ENCODE measurements at regions not wholly inside any gene's neighbourhood (a gene's known extent, or its start where the extent isn't known, plus 50 kb on each side); places are given as distances from the start of the nearest gene placed in this dataset.

- H3K9me3 Mint-ChIP-seq: peaks cover 12% of the 10 kb centered on the region
- no peaks in the 10 kb centered on the region for H3K27me3 Mint-ChIP-seq
- no peak overlapping the region for H3K4me3 Mint-ChIP-seq
- H3K27ac Mint-ChIP-seq (ENCODE audit: low read depth): no peak overlapping the region
- no peaks in the 10 kb centered on the region for H3K4me1 Mint-ChIP-seq
- no peaks in the 10 kb centered on the region for H3K36me3 Mint-ChIP-seq (ENCODE audit: insufficient read depth)
- DNase-seq (ENCODE audit: low spot score in 2 of 2): no peak
- ATAC-seq (replicated peaks; ENCODE audit: extremely low read depth, poor library complexity, severe bottlenecking): no peak
These were observed 1034.5 kb upstream of the EEF2KMT start for GRCh38 chr16:6132121-6132520.

- Mint-ChIP-seq H3K27ac (ENCODE audit: low read depth) (no peak overlapping the region), H3K36me3 (ENCODE audit: insufficient read depth) (no peaks in the 10 kb centered on the region), H3K4me3 (no peak overlapping the region), H3K27me3 (no peaks in the 10 kb centered on the region), H3K9me3 (peaks cover 17% of the 10 kb centered on the region), H3K4me1 (no peaks in the 10 kb centered on the region)
- ATAC-seq (replicated peaks; ENCODE audit: extremely low read depth, poor library complexity, severe bottlenecking): no peak
- DNase-seq (ENCODE audit: low spot score in 2 of 2): no peak
These were observed 1034.0 kb upstream of the EEF2KMT start for GRCh38 chr16:6131526-6132050.

GRCh38 chr16:6125483-6126259, 1028.1 kb upstream of the EEF2KMT start:
- Mint-ChIP-seq H3K27ac (ENCODE audit: low read depth) (no peak overlapping the region), H3K4me3 (no peak overlapping the region), H3K36me3 (ENCODE audit: insufficient read depth) (peaks cover 2% of the 10 kb centered on the region), H3K9me3 (peaks cover 16% of the 10 kb centered on the region), H3K4me1 (no peaks in the 10 kb centered on the region), H3K27me3 (no peaks in the 10 kb centered on the region)
- ATAC-seq (replicated peaks; ENCODE audit: extremely low read depth, poor library complexity, severe bottlenecking): no peak
- no peak for DNase-seq (ENCODE audit: low spot score in 2 of 2)

GRCh38 chr16:6124136-6124535, 1026.5 kb upstream of the EEF2KMT start:
- no peak overlapping the region for H3K27ac Mint-ChIP-seq (ENCODE audit: low read depth)
- peaks cover 7% of the 10 kb centered on the region for H3K9me3 Mint-ChIP-seq
- DNase-seq (ENCODE audit: low spot score in 2 of 2) (no peak), ATAC-seq (replicated peaks; ENCODE audit: extremely low read depth, poor library complexity, severe bottlenecking) (no peak)
- no peaks in the 10 kb centered on the region for H3K4me1 Mint-ChIP-seq
- no peaks in the 10 kb centered on the region for H3K27me3 Mint-ChIP-seq
- H3K36me3 Mint-ChIP-seq (ENCODE audit: insufficient read depth): peaks cover 2% of the 10 kb centered on the region
- no peak overlapping the region for H3K4me3 Mint-ChIP-seq

- ATAC-seq (replicated peaks; ENCODE audit: extremely low read depth, poor library complexity, severe bottlenecking) (no peak), DNase-seq (ENCODE audit: low spot score in 2 of 2) (no peak)
- H3K27me3 Mint-ChIP-seq: no peaks in the 10 kb centered on the region
- peaks cover 2% of the 10 kb centered on the region for H3K36me3 Mint-ChIP-seq (ENCODE audit: insufficient read depth)
- H3K27ac Mint-ChIP-seq (ENCODE audit: low read depth): no peak overlapping the region
- no peak overlapping the region for H3K4me3 Mint-ChIP-seq
- no peaks in the 10 kb centered on the region for H3K4me1 Mint-ChIP-seq
- peaks cover 11% of the 10 kb centered on the region for H3K9me3 Mint-ChIP-seq
These were observed 1024.8 kb upstream of the EEF2KMT start for GRCh38 chr16:6122401-6122800.

DNA sequence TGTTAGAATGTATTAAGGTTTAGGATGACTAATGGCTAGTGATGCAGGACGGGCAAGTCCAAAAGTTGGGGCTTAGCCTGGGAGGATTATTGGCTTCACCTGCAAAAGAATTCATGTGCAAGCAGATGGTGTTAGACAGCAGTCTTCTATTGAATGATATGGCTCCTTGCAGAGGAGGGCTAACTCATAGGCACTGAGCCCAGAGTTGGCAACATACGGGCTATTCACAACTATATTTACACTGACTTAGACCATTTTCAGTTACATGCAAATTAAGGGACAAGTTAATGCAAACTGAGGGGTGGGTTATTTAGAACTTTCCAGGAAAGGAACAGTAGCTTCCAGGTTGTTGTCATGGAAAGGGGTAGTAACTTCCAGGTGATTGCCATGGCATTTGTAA, 1017.1 kb upstream of the EEF2KMT start:
- Mint-ChIP-seq H3K27ac (ENCODE audit: low read depth) (no peak overlapping the region), H3K4me1 (no peaks in the 10 kb centered on the region), H3K36me3 (ENCODE audit: insufficient read depth) (no peaks in the 10 kb centered on the region), H3K9me3 (peaks cover 15% of the 10 kb centered on the region), H3K4me3 (no peak overlapping the region), H3K27me3 (no peaks in the 10 kb centered on the region)
- ATAC-seq (replicated peaks; ENCODE audit: extremely low read depth, poor library complexity, severe bottlenecking) (no peak), DNase-seq (ENCODE audit: low spot score in 2 of 2) (no peak)

- H3K4me1 Mint-ChIP-seq: no peaks in the 10 kb centered on the region
- no peak overlapping the region for H3K27ac Mint-ChIP-seq (ENCODE audit: low read depth)
- DNase-seq (ENCODE audit: low spot score in 2 of 2) (no peak), ATAC-seq (replicated peaks; ENCODE audit: extremely low read depth, poor library complexity, severe bottlenecking) (no peak)
- no peaks in the 10 kb centered on the region for H3K27me3 Mint-ChIP-seq
- no peaks in the 10 kb centered on the region for H3K36me3 Mint-ChIP-seq (ENCODE audit: insufficient read depth)
- no peak overlapping the region for H3K4me3 Mint-ChIP-seq
- peaks cover 15% of the 10 kb centered on the region for H3K9me3 Mint-ChIP-seq
These were observed 1016.2 kb upstream of the EEF2KMT start for GRCh38 chr16:6113749-6114148.

- DNase-seq (ENCODE audit: low spot score in 2 of 2): no peak
- Mint-ChIP-seq H3K27ac (ENCODE audit: low read depth) (no peak overlapping the region), H3K36me3 (ENCODE audit: insufficient read depth) (no peaks in the 10 kb centered on the region), H3K4me3 (no peak overlapping the region), H3K4me1 (no peaks in the 10 kb centered on the region), H3K27me3 (no peaks in the 10 kb centered on the region), H3K9me3 (peaks cover 19% of the 10 kb centered on the region)
- ATAC-seq (replicated peaks; ENCODE audit: extremely low read depth, poor library complexity, severe bottlenecking): no peak
These were observed 1015.1 kb upstream of the EEF2KMT start for GRCh38 chr16:6112700-6113099.

DNA sequence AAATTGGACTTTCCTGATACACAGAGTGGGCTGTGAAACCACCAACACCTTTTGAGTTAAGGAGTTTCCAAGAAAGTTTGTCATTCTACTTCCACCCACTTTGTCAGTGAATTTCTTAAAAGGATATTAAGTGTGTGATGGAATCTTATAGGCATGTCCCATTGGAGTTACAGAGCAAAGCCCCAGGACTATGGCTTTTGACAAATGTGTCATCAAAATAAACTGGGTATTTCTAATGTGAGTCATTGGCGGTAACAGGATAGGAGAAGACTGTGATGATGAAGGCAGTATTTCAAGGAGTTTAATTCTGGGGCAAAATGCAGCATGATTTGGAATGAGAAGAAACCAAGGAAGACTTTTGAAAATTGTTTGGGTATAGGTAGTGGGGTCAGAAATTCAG, 1013.8 kb upstream of the EEF2KMT start:
- no peaks in the 10 kb centered on the region for H3K27me3 Mint-ChIP-seq
- no peaks in the 10 kb centered on the region for H3K36me3 Mint-ChIP-seq (ENCODE audit: insufficient read depth)
- ATAC-seq (replicated peaks; ENCODE audit: extremely low read depth, poor library complexity, severe bottlenecking): no peak
- no peaks in the 10 kb centered on the region for H3K4me1 Mint-ChIP-seq
- no peak overlapping the region for H3K4me3 Mint-ChIP-seq
- H3K9me3 Mint-ChIP-seq: peaks cover 19% of the 10 kb centered on the region
- no peak overlapping the region for H3K27ac Mint-ChIP-seq (ENCODE audit: low read depth)
- DNase-seq (ENCODE audit: low spot score in 2 of 2): no peak

DNA sequence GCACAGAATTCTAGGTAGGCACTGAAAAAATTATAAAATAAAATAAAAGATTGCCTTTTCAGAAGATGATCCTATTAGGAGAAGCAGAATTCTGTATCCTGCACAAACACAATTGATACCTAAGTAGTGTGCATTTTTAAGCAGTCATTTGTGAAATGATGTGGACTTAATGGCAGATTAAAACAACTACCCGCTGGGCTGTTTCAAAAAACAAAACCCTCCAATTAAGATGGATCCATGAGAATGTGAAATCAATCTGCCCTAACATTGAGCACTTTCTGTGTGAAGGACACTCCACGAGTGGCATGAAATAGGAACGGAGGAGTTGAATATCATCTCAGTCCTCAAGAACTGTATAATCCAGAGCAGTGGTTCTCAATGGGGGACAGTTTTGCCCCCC, 1012.8 kb upstream of the EEF2KMT start:
- Mint-ChIP-seq H3K4me3 (no peak overlapping the region), H3K27me3 (no peaks in the 10 kb centered on the region), H3K27ac (ENCODE audit: low read depth) (no peak overlapping the region), H3K36me3 (ENCODE audit: insufficient read depth) (no peaks in the 10 kb centered on the region), H3K9me3 (peaks cover 19% of the 10 kb centered on the region), H3K4me1 (no peaks in the 10 kb centered on the region)
- ATAC-seq (replicated peaks; ENCODE audit: extremely low read depth, poor library complexity, severe bottlenecking) (no peak), DNase-seq (ENCODE audit: low spot score in 2 of 2) (no peak)

GRCh38 chr16:6106061-6106460, 1008.5 kb upstream of the EEF2KMT start:
- H3K4me3 Mint-ChIP-seq: no peak overlapping the region
- no peaks in the 10 kb centered on the region for H3K27me3 Mint-ChIP-seq
- H3K36me3 Mint-ChIP-seq (ENCODE audit: insufficient read depth): no peaks in the 10 kb centered on the region
- ATAC-seq (replicated peaks; ENCODE audit: extremely low read depth, poor library complexity, severe bottlenecking): no peak
- no peak for DNase-seq (ENCODE audit: low spot score in 2 of 2)
- peaks cover 30% of the 10 kb centered on the region for H3K9me3 Mint-ChIP-seq
- H3K4me1 Mint-ChIP-seq: no peaks in the 10 kb centered on the region
- H3K27ac Mint-ChIP-seq (ENCODE audit: low read depth): no peak overlapping the region

DNA sequence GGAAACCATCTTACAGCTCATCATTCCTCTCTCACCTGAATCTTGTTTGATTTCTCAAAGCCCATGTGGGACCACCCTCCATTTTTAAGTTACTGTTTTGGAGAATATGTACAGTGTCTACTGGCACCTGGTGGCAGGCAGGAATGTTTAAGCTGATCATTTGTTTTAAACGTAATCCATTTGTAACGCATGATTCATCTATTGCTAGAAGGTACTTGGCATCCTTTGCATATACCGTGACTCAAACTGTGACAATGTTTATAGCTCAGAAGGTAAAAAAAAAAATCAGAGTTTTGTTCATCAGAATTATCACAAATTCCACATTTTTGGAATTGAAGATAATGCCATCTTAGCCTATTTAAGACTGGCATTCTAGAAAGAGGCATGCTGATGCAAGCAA, 1007.5 kb upstream of the EEF2KMT start:
- Mint-ChIP-seq H3K27ac (ENCODE audit: low read depth) (no peak overlapping the region), H3K9me3 (peaks cover 30% of the 10 kb centered on the region), H3K27me3 (no peaks in the 10 kb centered on the region), H3K36me3 (ENCODE audit: insufficient read depth) (no peaks in the 10 kb centered on the region), H3K4me1 (no peaks in the 10 kb centered on the region), H3K4me3 (no peak overlapping the region)
- no peak for DNase-seq (ENCODE audit: low spot score in 2 of 2)
- no peak for ATAC-seq (replicated peaks; ENCODE audit: extremely low read depth, poor library complexity, severe bottlenecking)

DNA sequence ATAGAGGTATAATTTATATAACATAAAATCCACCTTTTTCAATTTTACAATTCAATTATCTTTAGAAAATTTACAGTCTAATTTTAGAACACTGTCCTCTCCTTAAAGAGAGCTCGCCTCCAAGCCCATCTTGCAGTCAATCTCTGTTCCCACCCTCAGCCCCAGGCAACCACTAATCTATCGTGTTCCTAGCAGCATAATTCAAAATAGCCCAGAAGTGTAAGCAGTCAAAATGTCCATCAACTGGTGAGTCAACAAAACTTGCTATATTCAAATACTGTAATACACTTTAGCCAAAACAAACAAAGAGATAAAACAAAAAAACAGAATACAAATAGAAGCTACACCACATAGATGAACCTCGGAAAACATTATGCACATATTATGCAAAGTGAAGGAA, 1006.8 kb upstream of the EEF2KMT start:
- Mint-ChIP-seq H3K4me3 (no peak overlapping the region), H3K27ac (ENCODE audit: low read depth) (no peak overlapping the region), H3K36me3 (ENCODE audit: insufficient read depth) (no peaks in the 10 kb centered on the region), H3K4me1 (no peaks in the 10 kb centered on the region), H3K9me3 (peaks cover 30% of the 10 kb centered on the region), H3K27me3 (no peaks in the 10 kb centered on the region)
- DNase-seq (ENCODE audit: low spot score in 2 of 2): no peak
- ATAC-seq (replicated peaks; ENCODE audit: extremely low read depth, poor library complexity, severe bottlenecking): no peak

Data from central memory CD8-positive, alpha-beta T cell (primary cell).